Vagina (tissue), 2 donors: ENCODE measurements at regions not wholly inside any gene's neighbourhood (a gene's known extent, or its start where the extent isn't known, plus 50 kb on each side); places are given as distances from the start of the nearest gene placed in this dataset.

Experiments
- DNase-seq, 2 donors: peaks; one replicate each; pipeline ENCODE4 v3.0.0-alpha.2; 2017; ENCODE audit errors: extremely low spot score in 2 of 2
- H3K27ac ChIP-seq: fragments of 200-600 bp; sonication (generic); one replicate; pipeline ENCODE4 v1.5.1; 2019
- H3K27me3 ChIP-seq: fragments of 200-600 bp; sonication (generic); one replicate; pipeline ENCODE4 v1.5.1; 2019
- H3K36me3 ChIP-seq, 2 donors: fragments of 200-600 bp; sonication (generic); one replicate each; pipeline ENCODE4 v1.5.1; 2017 to 2019
- H3K4me1 ChIP-seq: fragments of 200-600 bp; sonication (generic); one replicate; pipeline ENCODE4 v1.5.1; 2019
- H3K4me3 ChIP-seq, 2 donors: fragments of 200-600 bp; sonication (generic); 1 replicate in 1 of 2; 2 replicates in 1 of 2; pipeline ENCODE4 v1.5.1; 2016 to 2019
- H3K9me3 ChIP-seq: fragments of 200-600 bp; sonication (generic); one replicate; pipeline ENCODE4 v1.5.1; 2019
- CTCF ChIP-seq, 3 experiments: fragments of 450-650 bp in 2 of 3; fragments of 200-600 bp in 1 of 3; sonication (generic) in 1 of 3; IDR thresholded peaks; one replicate each; pipeline ENCODE4 v1.5.1; 2017 to 2019; ENCODE audit warnings: antibody characterized with exemption in 3 of 3, mild to moderate bottlenecking in 2 of 3, moderate library complexity in 2 of 3
- POLR2A ChIP-seq, 2 donors: fragments of 450-650 bp; IDR thresholded peaks; one replicate each; pipeline ENCODE4 v1.6.1; 2017; ENCODE audit warnings: antibody characterized with exemption in 2 of 2, mild to moderate bottlenecking in 2 of 2, moderate library complexity in 2 of 2
- POLR2AphosphoS5 ChIP-seq, 2 donors: sonication (generic); formaldehyde crosslinking; IDR thresholded peaks; one replicate each; pipeline ENCODE4 v1.9.0; 2017; ENCODE audit warnings: antibody characterized with exemption in 2 of 2, mild to moderate bottlenecking in 2 of 2, low read depth in 1 of 2; ENCODE audit not compliant: insufficient read depth in 1 of 2
- intact Hi-C: fragments of 100-400 bp; cut with DNase I; formaldehyde crosslinking; loops from one replicate; pipeline ENCODE4 v1.15.1; 2023

GRCh38 chr12:69149270-69149669 is 90.1 kb upstream of the CPSF6 start:
- no peaks in the 10 kb centered on the region for H3K36me3 ChIP-seq
- no peaks in the 10 kb centered on the region for H3K9me3 ChIP-seq
- no peak for DNase-seq
- H3K27me3 ChIP-seq = no peaks in the 10 kb centered on the region
- H3K27ac ChIP-seq = no peak overlapping the region
- H3K4me3 ChIP-seq = no peak overlapping the region
- intact Hi-C loops = no loop called here
- H3K4me1 ChIP-seq = peaks cover 18% of the 10 kb centered on the region
- no peak for TF ChIP-seq CTCF (IDR thresholded peaks at IDR 0.05)
- no peak for TF ChIP-seq POLR2AphosphoS5 (IDR thresholded peaks at IDR 0.05; ENCODE audit: insufficient read depth in 1 of 2, low read depth in 1 of 2)
- TF ChIP-seq POLR2A (IDR thresholded peaks at IDR 0.05) = no peak

DNA sequence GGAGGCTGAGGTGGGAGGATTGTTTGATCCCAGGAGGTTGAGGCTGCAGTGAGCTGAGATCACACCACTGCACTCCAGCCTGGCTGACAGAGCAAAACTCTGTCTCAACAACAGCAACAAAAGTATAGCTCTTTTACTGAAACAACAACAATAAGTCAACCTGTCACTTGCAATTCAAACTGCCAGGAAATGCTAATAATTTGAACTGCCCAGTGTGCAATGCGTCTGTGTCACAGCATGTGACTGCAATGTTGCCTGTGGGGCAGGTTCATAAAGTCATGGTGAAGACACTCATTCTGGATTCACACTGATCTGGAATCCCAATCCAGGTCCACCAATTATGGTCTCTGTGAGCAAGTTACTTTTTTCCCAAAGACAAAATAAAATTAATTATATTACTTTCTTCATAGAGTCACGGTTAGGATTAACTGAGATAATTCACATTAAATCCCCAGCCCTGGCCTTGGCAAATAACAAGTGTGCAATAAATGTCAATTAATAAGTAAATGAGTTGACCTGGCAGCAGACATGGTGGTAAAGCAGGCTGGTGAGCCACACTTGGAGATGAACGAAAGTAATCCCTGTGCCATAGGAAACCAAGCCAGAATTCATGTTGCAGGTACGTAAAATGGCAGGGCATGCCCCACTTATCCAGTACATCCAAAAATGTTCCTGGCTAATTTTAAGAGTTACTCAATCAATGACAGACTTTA is 89.1 kb upstream of the CPSF6 start:
- peak overlapping the region; percentile 23 for H3K27ac ChIP-seq
- H3K27me3 ChIP-seq = no peaks in the 10 kb centered on the region
- H3K4me1 ChIP-seq = peaks cover 18% of the 10 kb centered on the region
- intact Hi-C loops = loop anchor here (10.0 kb wide), 1 partner anchor 115 kb away; no protein-coding TSS in a partner anchor
- no peaks in the 10 kb centered on the region for H3K9me3 ChIP-seq
- no peak overlapping the region for H3K4me3 ChIP-seq
- no peaks in the 10 kb centered on the region for H3K36me3 ChIP-seq
- TF ChIP-seq POLR2AphosphoS5 (IDR thresholded peaks at IDR 0.05; ENCODE audit: insufficient read depth in 1 of 2, low read depth in 1 of 2) (no peak), CTCF (IDR thresholded peaks at IDR 0.05) (no peak), POLR2A (IDR thresholded peaks at IDR 0.05) (no peak)
- DNase-seq = no peak

- Histone ChIP-seq H3K27me3 (no peaks in the 10 kb centered on the region), H3K9me3 (no peaks in the 10 kb centered on the region), H3K4me3 (no peak overlapping the region), H3K36me3 (no peaks in the 10 kb centered on the region), H3K27ac (no peak overlapping the region), H3K4me1 (peaks cover 18% of the 10 kb centered on the region)
- TF ChIP-seq POLR2A (IDR thresholded peaks at IDR 0.05) (no peak), CTCF (IDR thresholded peaks at IDR 0.05) (no peak), POLR2AphosphoS5 (IDR thresholded peaks at IDR 0.05; ENCODE audit: insufficient read depth in 1 of 2, low read depth in 1 of 2) (no peak)
- intact Hi-C loops = loop anchor here (10.0 kb wide), 1 partner anchor 114 kb away; no protein-coding TSS in a partner anchor
- no peak for DNase-seq
These were observed 88.6 kb upstream of the CPSF6 start for GRCh38 chr12:69150796-69151127.

DNA sequence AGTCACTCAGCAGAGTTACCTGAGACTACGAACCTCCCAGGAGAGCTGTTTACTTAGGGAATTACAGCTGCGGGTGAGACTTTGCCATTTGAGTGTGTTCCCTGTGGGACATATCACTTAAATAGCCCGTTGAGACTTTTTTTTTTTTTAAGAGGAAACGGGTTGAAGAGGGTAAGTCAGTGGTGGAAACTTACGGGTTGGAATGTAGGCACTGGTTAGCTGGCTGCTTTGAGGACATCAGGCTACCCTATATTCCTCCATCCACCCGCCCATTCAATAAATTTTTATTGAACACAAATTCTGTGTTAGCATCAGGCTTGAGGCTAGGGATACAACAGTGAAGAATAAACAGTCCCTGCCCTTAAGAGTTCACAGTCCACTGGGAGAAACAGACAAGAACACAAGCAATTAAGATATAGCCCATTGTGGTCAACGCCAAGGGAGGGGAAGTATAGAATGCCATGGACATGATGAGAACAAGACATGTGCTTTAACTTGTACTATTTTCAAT is 88.1 kb upstream of the CPSF6 start:
- Histone ChIP-seq H3K4me1 (peaks cover 18% of the 10 kb centered on the region), H3K9me3 (no peaks in the 10 kb centered on the region), H3K4me3 (no peak overlapping the region), H3K27me3 (no peaks in the 10 kb centered on the region), H3K27ac (no peak overlapping the region), H3K36me3 (no peaks in the 10 kb centered on the region)
- TF ChIP-seq CTCF (IDR thresholded peaks at IDR 0.05) = no peak
- no peak for TF ChIP-seq POLR2A (IDR thresholded peaks at IDR 0.05)
- no peak for TF ChIP-seq POLR2AphosphoS5 (IDR thresholded peaks at IDR 0.05; ENCODE audit: insufficient read depth in 1 of 2, low read depth in 1 of 2)
- DNase-seq = no peak
- intact Hi-C loops = loop anchor here (10.0 kb wide), 1 partner anchor 113 kb away; no protein-coding TSS in a partner anchor
